ENCODE measurements at regions not wholly inside any gene's neighbourhood (a gene's known extent, or its start where the extent isn't known, plus 50 kb on each side); places are given as distances from the start of the nearest gene placed in this dataset.

GRCh38 chr9:71191708-71192107 lies 70.3 kb upstream of the TRPM3 start:
- no peak for DNase-seq
- no peaks in the 10 kb centered on the region for H3K36me3 ChIP-seq
- H3K27me3 ChIP-seq = no peaks in the 10 kb centered on the region
- H3K4me3 ChIP-seq = no peak overlapping the region
- H3K4me1 ChIP-seq = peaks cover 0 to 3% (median 0%) of the 10 kb centered on the region in 4 donors
- H3K27ac ChIP-seq = no peak overlapping the region
- no peak for TF ChIP-seq CTCF (IDR thresholded peaks at IDR 0.05)
- H3K9me3 ChIP-seq = no peaks in the 10 kb centered on the region
- intact Hi-C loops (cut with DNase I; ENCODE audit: low total_unique reads) = no loop called here

- no peak for TF ChIP-seq CTCF (IDR thresholded peaks at IDR 0.05)
- Histone ChIP-seq H3K4me1 (no peaks in the 10 kb centered on the region), H3K9me3 (no peaks in the 10 kb centered on the region), H3K4me3 (no peak overlapping the region), H3K36me3 (no peaks in the 10 kb centered on the region), H3K27me3 (no peaks in the 10 kb centered on the region), H3K27ac (no peak overlapping the region)
- DNase-seq = no peak
- intact Hi-C loops (cut with DNase I; ENCODE audit: low total_unique reads) = no loop called here
Observed at GRCh38 chr9:71183251-71183650, 61.8 kb upstream of the TRPM3 start.

- Histone ChIP-seq H3K4me3 (no peak overlapping the region), H3K9me3 (no peaks in the 10 kb centered on the region), H3K27ac (no peak overlapping the region), H3K4me1 (no peaks in the 10 kb centered on the region), H3K36me3 (no peaks in the 10 kb centered on the region), H3K27me3 (no peaks in the 10 kb centered on the region)
- TF ChIP-seq CTCF (IDR thresholded peaks at IDR 0.05) = no peak
- intact Hi-C loops (cut with DNase I; ENCODE audit: low total_unique reads) = no loop called here
- no peak for DNase-seq
Observed at GRCh38 chr9:71179183-71179582, 57.8 kb upstream of the TRPM3 start.

GRCh38 chr9:71177901-71178300 lies 56.5 kb upstream of the TRPM3 start:
- TF ChIP-seq CTCF (IDR thresholded peaks at IDR 0.05) = no peak
- H3K4me1 ChIP-seq = no peaks in the 10 kb centered on the region
- intact Hi-C loops (cut with DNase I; ENCODE audit: low total_unique reads) = no loop called here
- no peaks in the 10 kb centered on the region for H3K36me3 ChIP-seq
- no peak overlapping the region for H3K4me3 ChIP-seq
- no peaks in the 10 kb centered on the region for H3K27me3 ChIP-seq
- no peak overlapping the region for H3K27ac ChIP-seq
- no peak for DNase-seq
- H3K9me3 ChIP-seq = no peaks in the 10 kb centered on the region

GRCh38 chr9:71171517-71171916 lies 50.1 kb upstream of the TRPM3 start:
- H3K27ac ChIP-seq = no peak overlapping the region
- H3K4me1 ChIP-seq = no peaks in the 10 kb centered on the region
- H3K36me3 ChIP-seq = no peaks in the 10 kb centered on the region
- DNase-seq = no peak
- intact Hi-C loops (cut with DNase I; ENCODE audit: low total_unique reads) = no loop called here
- H3K27me3 ChIP-seq = no peaks in the 10 kb centered on the region
- H3K4me3 ChIP-seq = no peak overlapping the region
- TF ChIP-seq CTCF (IDR thresholded peaks at IDR 0.05) = no peak
- H3K9me3 ChIP-seq = no peaks in the 10 kb centered on the region
